ENCODE measurements at regions not wholly inside any gene's neighbourhood (a gene's known extent, or its start where the extent isn't known, plus 50 kb on each side); places are given as distances from the start of the nearest gene placed in this dataset.

DNA sequence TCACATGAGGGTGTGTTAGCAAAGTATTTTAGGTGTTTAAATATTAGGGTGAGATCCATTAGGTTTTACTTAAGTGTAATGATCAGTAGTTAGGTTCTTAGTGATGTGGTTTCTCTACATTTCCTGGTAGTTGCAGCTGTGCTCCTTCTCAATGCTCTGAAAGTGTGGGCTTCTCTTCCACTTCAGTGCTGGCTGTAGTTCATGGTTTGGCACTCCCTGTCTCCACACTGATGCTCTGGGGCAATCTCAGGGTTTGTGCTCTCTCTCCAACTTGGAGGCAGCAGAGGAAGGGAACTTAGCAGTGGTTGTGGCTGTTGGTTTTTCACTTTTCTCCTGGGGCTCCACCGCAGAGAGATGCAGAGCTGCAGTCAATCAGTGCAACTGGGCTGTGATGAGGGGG, 507.5 kb downstream of the TMEM232 start:
- DNase-seq (ENCODE audit: low read depth in 2 of 3, low spot score in 2 of 3): no peak

- DNase-seq (ENCODE audit: low read depth in 2 of 3, low spot score in 2 of 3): no peak
These were observed 506.7 kb downstream of the TMEM232 start for GRCh38 chr5:110219769-110220168.

DNA sequence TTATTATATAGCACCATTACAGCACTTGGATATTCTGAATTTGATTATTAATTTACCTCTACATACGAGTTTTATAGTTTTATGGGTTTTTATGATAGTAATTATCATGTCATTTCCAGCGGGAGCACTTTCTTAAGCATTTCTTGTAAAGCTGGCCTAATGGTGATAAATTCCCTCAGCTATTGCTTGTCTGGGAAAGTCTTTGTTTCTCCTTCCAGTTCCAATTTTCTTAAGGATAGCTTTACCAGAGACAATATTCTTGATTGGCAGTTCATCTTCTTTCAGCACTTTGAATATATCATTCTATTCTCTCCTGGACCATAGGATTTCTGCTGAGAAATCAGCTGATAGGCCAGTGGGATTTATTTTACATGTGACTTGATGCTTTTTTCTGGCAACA, 505.4 kb downstream of the TMEM232 start:
- no peak for DNase-seq (ENCODE audit: low read depth in 2 of 3, low spot score in 2 of 3)

DNA sequence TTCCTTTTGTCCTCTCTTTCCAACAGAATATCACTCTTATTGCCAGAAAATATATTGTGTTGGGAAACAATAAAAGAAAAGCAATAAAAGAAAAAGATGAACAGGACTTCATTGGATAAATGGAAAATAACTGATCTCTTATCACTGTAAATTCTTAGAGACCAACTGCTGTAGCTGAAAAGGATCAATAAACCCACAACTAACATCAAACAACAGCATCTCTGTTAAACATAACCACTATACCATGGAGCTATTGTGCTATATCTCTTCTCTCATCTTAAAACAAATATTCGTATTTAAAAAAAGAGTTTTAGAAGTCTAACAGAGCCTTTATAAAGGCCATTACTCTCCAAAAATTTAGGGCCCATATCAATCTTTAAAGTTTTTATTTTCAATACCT, 502.4 kb downstream of the TMEM232 start:
- DNase-seq (ENCODE audit: low read depth in 2 of 3, low spot score in 2 of 3): no peak

- no peak for DNase-seq (ENCODE audit: low read depth in 2 of 3, low spot score in 2 of 3)
These were observed 500.5 kb downstream of the TMEM232 start for GRCh38 chr5:110225949-110226348.

DNA sequence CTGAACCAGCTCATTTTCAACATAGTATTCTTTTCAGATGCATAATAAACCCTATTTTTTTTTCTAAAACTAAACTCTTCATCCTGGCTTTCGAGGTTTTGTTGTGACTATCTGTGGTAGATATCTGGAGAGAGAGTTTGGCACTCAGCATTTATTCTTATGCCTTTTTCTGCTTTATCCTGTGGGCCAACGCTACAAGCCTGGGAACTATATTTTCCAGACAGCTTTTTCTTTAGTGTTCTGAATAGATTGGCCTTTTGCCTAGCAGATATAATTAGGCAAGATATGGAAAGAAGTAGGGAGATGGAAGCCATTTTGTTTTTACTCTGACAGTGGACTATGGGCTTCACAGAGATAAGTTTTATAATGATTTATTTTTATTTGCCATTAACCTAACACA, 486.7 kb downstream of the TMEM232 start:
- DNase-seq (ENCODE audit: low read depth in 2 of 3, low spot score in 2 of 3): no peak

DNA sequence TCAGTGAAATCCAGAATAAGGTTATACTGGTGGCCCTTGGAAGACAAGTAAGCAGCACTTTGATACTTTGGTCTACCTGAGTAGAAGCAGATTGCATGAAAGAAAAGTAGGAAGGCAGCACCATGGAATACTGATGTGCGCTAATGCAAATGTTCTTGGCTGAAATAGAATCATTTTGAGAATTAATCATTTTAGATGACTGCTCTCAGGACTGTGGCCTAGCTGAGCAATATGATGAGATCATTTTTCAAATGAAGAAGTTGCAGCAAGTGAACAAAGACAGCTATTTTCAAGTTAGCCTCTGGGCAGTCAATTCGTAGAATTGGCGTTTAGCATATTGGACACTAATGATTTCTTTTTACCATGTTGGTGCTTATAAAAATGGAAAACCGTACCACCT, 483.5 kb downstream of the TMEM232 start:
- DNase-seq (ENCODE audit: low read depth in 2 of 3, low spot score in 2 of 3): no peak

DNA sequence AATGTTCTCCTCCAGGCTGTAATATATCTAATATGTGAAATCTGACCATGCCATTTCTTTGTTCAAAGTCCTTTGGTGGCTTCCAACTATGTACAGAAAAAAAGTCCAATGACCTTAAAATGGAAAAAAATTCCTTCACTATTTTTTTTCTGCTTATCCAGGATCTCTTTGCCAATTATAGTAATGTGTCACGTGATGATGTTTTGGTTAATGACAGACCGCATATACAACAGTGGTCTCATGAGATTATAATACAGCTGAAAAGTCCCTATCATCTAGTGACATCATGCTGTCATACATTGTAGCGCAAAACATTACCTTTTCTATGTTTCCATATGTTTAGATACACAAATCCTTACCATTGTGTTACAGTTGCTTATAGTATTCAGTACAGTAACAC, 477.6 kb downstream of the TMEM232 start:
- DNase-seq (ENCODE audit: low read depth in 2 of 3, low spot score in 2 of 3): no peak

- DNase-seq (ENCODE audit: low read depth in 2 of 3, low spot score in 2 of 3): no peak
These were observed 476.1 kb downstream of the TMEM232 start for GRCh38 chr5:110250355-110250754.

DNA sequence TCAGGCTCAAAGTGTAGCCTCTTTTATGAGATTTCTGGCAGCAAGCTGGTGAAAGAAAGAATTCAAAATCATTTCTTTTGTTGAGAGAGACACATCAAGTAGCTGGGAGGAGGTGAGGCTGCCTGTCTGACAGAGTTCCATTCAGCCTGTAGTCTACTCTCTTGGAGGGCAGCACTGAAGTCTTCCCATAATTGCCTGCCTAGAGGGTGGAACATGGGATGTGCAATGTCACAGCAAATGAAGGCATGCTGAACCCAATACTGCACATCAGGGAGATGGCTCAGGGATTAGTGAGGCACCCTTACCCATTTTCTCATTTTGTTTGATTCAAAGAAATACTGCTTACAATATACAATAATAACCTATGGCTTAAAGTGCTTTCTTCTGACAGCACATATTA, 475.7 kb downstream of the TMEM232 start:
- no peak for DNase-seq (ENCODE audit: low read depth in 2 of 3, low spot score in 2 of 3)

- DNase-seq (ENCODE audit: low read depth in 2 of 3, low spot score in 2 of 3): no peak
These were observed 475.1 kb downstream of the TMEM232 start for GRCh38 chr5:110251366-110251765.

DNA sequence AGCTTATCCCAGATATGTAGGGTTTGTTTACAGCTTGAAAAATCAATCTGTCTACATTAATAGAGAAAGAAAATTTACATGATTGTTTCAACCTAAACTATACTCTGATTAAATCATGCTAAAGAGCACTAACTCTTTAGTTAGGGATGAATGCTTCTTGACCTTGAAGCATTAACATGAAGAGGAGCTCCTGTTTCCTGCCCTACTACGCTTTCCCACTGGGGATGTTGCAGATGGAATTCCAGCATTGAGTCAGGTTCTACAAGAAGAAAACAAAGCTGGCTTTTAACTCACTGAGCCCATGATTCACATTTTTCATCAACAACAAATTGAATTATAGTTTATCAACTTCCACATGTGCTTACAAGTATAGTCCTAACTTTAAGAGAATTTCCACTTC, 471.3 kb downstream of the TMEM232 start:
- no peak for DNase-seq (ENCODE audit: low read depth in 2 of 3, low spot score in 2 of 3)

DNA sequence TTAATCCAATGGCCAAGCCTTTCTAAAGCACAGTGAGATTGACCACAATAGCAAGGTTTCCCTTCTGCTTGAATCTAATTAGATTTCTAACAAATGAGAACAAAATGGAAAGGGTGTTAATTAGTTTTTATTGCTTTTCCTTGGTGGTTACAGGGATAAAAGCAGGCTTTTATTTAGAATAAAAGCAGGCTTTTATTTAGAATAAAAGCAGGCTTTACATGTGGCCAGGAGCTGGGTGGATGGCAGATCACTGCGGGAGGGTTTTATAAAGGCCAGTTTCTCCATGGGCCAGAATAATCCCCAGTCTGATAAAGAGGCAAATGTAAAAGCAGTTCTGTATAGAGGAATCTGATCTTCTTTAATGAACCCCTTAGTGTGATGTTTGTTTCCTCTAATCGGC, 470.2 kb downstream of the TMEM232 start:
- DNase-seq (ENCODE audit: low read depth in 2 of 3, low spot score in 2 of 3): no peak

- no peak for DNase-seq (ENCODE audit: low read depth in 2 of 3, low spot score in 2 of 3)
These were observed 468.5 kb downstream of the TMEM232 start for GRCh38 chr5:110257971-110258370.

DNA sequence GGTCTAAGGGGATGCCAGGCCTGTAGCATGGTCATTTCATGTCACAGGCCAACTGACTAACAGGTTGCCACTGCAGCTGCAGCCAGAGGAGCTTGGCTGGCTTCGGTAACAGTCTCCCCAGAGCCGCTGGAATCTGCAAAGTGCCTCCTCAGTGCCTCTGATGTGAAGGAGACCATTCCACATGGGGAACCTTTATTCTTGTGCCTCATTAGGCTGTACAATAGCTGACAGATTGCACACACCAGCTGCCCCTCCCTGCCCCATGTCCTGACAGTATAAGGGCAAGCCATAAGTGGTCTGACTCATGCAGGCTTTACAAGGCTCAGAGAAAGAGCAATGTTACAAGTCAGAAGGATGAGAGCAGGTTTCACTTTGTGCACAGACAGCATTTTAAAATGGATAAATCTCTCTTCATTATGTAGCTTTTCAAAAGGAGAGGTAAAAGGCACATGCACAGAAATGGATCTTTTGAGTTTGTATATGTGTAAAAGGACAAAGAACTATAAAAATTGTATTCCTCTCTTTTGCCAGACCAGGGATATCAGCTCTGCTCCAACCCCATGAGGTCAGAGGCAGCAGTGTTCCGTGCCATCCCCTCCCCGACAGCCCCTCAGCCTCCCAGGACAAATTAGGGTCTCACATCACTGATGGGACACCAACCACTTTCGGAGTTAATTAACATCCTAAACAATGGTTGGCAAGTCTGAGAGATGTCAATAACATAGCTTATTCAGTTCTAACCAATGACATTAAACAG, 467.8 kb downstream of the TMEM232 start:
- no peak for DNase-seq (ENCODE audit: low read depth in 2 of 3, low spot score in 2 of 3)

DNA sequence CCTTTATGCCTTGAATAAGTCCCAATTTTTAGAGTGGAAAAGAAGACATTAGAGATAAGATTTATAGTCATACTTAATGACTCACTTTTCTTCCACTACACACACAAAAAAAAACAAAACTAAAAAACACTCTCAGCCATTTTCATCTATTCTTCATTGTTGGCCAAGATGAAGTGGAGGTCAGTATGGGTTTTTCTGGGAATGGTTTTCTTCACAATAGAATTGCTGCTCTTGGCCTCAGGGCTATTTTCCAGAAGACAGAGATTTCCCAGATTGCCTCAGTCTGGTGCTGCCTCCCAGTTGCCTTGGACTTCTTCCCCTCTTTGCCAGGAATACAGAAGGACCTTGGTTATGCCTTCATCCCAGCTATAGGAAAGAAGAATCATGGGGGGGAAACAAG, 463.7 kb downstream of the TMEM232 start:
- DNase-seq (ENCODE audit: low read depth in 2 of 3, low spot score in 2 of 3): no peak

- DNase-seq (ENCODE audit: low read depth in 2 of 3, low spot score in 2 of 3): no peak
These were observed 461.8 kb downstream of the TMEM232 start for GRCh38 chr5:110264661-110265060.

- DNase-seq (ENCODE audit: low read depth in 2 of 3, low spot score in 2 of 3): no peak
These were observed 461.3 kb downstream of the TMEM232 start for GRCh38 chr5:110265162-110265561.

- no peak for DNase-seq (ENCODE audit: low read depth in 2 of 3, low spot score in 2 of 3)
These were observed 458.8 kb downstream of the TMEM232 start for GRCh38 chr5:110267714-110268113.

GRCh38 chr5:110268283-110268682, 458.2 kb downstream of the TMEM232 start:
- DNase-seq (ENCODE audit: low read depth in 2 of 3, low spot score in 2 of 3): no peak

- DNase-seq (ENCODE audit: low read depth in 2 of 3, low spot score in 2 of 3): no peak
These were observed 457.5 kb downstream of the TMEM232 start for GRCh38 chr5:110268985-110269384.

DNA sequence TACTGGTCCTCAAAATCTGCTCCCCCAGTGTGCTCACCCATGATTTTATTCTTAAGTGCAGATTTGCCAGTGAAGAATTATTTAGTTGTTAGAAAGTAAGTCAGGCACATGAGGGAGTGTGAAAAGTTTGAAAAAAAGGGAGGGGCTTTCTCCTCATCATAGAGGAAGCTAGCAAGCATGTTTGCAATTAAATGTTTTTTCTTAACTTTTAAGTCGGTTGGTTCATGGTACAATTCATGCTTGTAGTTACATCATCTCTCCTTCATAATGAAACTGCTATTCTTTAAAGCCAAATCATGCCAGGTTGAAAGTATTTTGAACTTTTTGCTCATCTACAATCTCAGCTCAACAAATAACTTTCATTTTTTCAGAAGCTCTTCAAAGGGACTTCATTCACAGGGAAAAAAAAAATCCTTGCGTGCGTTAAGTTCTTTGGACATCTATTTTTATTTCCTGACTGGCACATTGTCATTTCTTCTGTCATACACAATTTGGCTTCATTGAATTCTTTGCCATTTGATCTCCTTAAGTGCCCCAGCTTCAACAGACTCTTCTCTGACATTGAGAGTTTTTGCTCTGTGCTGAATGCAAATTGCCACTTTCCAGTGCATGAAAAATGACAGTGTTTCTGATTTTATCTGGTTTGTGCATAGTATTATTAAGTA, 456.9 kb downstream of the TMEM232 start:
- no peak for DNase-seq (ENCODE audit: low read depth in 2 of 3, low spot score in 2 of 3)

DNA sequence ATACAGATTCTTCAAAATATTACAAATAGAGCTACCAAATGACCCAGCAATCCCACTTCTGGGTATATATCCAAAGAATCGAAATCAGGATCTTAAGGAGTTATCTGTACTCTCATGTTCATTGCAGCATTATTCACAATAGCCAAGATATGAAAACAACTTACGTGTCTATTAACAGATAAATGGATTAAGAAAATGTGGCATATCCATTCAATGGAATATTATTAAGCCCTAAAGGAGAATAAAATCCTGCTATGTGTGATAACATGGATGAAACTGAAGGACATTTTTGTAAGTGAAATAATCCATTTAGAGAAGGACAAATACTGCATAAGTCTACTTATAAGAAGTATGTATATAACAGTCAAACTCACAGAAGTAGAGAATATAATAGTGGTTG, 450.6 kb downstream of the TMEM232 start:
- no peak for DNase-seq (ENCODE audit: low read depth in 2 of 3, low spot score in 2 of 3)
